Fibroblast of villous mesenchyme (primary cell): ENCODE measurements at regions not wholly inside any gene's neighbourhood (a gene's known extent, or its start where the extent isn't known, plus 50 kb on each side); places are given as distances from the start of the nearest gene placed in this dataset.

ENCODE experiments used
- DNase-seq: peaks from one replicate; pipeline ENCODE4 v3.0.0-alpha.2; 2010; ENCODE audit warnings: low read depth
- H3K4me3 ChIP-seq: 2 replicates; pipeline ENCODE4 v1.5.1; 2011; ENCODE audit warnings: low read depth, mild to moderate bottlenecking, low read length
- CTCF ChIP-seq: IDR thresholded peaks from 2 replicates; pipeline ENCODE4 v1.5.1; 2012; ENCODE audit warnings: low read depth, mild to moderate bottlenecking, low read length; ENCODE audit not compliant: insufficient read depth

GRCh38 chr13:89750371-89750770 is 1597.1 kb upstream of the MIR17HG start:
- H3K4me3 ChIP-seq = no peak overlapping the region
- no peak for TF ChIP-seq CTCF
- DNase-seq = no peak

- DNase-seq = no peak
- no peak overlapping the region for H3K4me3 ChIP-seq
- TF ChIP-seq CTCF = no peak
These were observed 1596.0 kb upstream of the MIR17HG start for GRCh38 chr13:89751432-89751930.

GRCh38 chr13:89752394-89752793 is 1595.1 kb upstream of the MIR17HG start:
- TF ChIP-seq CTCF = no peak
- H3K4me3 ChIP-seq = no peak overlapping the region
- no peak for DNase-seq

- no peak for DNase-seq
- TF ChIP-seq CTCF = no peak
- no peak overlapping the region for H3K4me3 ChIP-seq
These were observed 1591.6 kb upstream of the MIR17HG start for GRCh38 chr13:89755729-89756492.

- TF ChIP-seq CTCF = no peak
- no peak overlapping the region for H3K4me3 ChIP-seq
- no peak for DNase-seq
These were observed 1584.5 kb upstream of the MIR17HG start for GRCh38 chr13:89763005-89763404.

- H3K4me3 ChIP-seq = no peak overlapping the region
- DNase-seq = no peak
- TF ChIP-seq CTCF = no peak
These were observed 1564.2 kb upstream of the MIR17HG start for GRCh38 chr13:89783221-89783755.
